ENCODE measurements at regions not wholly inside any gene's neighbourhood (a gene's known extent, or its start where the extent isn't known, plus 50 kb on each side); places are given as distances from the start of the nearest gene placed in this dataset.

DNA sequence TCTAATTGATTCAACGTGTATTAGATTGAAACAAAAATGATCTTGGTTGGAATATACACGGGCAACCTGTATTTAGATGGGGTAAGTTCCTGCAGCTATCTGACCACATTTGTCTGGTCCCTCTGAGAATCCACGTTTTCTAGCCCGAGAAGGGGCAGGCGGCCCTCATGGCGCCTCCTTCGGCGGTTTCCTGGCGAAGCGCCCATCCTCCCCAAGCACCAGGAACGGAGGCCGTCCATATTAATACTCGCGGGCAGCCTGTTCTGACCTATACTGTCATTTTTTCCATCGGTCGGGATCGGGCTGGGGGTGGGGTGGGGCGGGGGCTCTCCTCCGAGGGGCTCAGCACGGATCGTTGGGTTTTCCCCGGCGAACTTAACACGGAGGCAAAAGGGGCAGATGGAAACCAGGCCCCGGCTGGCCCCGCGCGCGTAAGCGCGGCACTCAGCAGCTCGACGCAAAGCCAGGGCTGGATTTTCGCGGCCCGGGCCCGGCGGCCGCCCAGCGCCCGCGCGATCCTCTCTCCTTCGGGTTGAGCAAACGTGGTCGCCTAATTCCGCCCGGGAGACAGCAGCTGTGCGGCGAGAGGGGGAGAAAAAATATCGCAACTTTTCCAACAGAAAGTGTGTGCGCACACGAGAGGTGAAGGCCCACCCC lies 77.2 kb upstream of the BCOR start:
- DNase-seq (ENCODE audit: extremely low spot score, unreplicated experiment), result peak; percentile 77
- TF ChIP-seq, protein P1, sequence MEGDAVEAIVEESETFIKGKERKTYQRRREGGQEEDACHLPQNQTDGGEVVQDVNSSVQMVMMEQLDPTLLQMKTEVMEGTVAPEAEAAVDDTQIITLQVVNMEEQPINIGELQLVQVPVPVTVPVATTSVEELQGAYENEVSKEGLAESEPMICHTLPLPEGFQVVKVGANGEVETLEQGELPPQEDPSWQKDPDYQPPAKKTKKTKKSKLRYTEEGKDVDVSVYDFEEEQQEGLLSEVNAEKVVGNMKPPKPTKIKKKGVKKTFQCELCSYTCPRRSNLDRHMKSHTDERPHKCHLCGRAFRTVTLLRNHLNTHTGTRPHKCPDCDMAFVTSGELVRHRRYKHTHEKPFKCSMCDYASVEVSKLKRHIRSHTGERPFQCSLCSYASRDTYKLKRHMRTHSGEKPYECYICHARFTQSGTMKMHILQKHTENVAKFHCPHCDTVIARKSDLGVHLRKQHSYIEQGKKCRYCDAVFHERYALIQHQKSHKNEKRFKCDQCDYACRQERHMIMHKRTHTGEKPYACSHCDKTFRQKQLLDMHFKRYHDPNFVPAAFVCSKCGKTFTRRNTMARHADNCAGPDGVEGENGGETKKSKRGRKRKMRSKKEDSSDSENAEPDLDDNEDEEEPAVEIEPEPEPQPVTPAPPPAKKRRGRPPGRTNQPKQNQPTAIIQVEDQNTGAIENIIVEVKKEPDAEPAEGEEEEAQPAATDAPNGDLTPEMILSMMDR (conservative IDR thresholded peaks at IDR 0.05), result peak; percentile 19
- Mint-ChIP-seq H3K4me1 (ENCODE audit: unreplicated experiment) (peaks cover 26% of the 10 kb centered on the region), H3K27ac (peak overlapping the region; percentile 94), H3K9me3 (peaks cover 3% of the 10 kb centered on the region), H3K36me3 (peaks cover 4% of the 10 kb centered on the region), H3K27me3 (peaks cover 4% of the 10 kb centered on the region), H3K4me3 (peak overlapping the region; percentile 89)

DNA sequence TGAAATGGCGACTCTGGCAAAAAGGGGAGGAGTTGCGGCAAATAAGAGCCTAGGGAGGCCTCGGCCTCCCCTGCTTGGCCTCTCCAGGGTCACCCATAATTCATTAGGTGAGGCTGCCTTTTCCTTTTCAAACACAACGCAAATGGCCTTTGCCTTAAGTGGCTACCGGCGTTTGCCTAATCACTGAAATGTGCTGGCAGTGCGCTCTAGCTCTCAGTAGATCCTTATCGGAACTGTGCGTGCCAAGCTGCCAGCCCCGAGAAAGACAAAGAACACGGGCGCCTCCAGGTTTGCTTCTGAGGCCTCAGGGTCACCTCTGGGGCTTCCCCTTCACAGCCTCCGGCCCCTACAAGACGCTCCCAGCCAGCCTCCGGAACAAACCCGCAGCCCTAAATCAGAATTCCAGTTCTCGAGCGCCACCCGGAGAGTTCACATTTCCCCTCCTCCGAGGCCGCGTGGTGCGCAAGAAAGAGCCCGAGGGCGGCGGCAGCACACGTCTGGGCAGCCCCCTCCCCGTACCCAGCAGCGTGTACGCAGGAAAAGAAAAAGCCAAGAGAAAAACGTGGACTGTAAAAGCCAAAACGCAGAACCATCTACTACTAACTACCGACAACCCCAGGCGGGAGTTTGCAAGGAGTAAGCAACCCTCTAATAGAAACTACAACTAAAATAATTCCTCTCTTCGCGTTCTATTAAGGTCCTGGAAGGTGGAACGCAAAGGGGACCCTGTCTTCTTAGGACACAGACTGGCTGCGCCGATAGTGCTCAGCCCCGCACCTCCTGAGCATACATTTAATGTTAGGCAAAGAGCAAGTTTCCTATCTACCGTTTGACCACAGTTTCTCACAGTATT lies 76.5 kb upstream of the BCOR start:
- DNase-seq (ENCODE audit: extremely low spot score, unreplicated experiment), result no peak
- H3K4me3 Mint-ChIP-seq, result peak overlapping the region; percentile 89
- H3K4me1 Mint-ChIP-seq (ENCODE audit: unreplicated experiment), result peaks cover 26% of the 10 kb centered on the region
- H3K9me3 Mint-ChIP-seq, result no peaks in the 10 kb centered on the region
- TF ChIP-seq, protein P1 (conservative IDR thresholded peaks at IDR 0.05), result no peak
- peak overlapping the region; percentile 94 for H3K27ac Mint-ChIP-seq
- peaks cover 7% of the 10 kb centered on the region for H3K27me3 Mint-ChIP-seq
- peaks cover 4% of the 10 kb centered on the region for H3K36me3 Mint-ChIP-seq

DNA sequence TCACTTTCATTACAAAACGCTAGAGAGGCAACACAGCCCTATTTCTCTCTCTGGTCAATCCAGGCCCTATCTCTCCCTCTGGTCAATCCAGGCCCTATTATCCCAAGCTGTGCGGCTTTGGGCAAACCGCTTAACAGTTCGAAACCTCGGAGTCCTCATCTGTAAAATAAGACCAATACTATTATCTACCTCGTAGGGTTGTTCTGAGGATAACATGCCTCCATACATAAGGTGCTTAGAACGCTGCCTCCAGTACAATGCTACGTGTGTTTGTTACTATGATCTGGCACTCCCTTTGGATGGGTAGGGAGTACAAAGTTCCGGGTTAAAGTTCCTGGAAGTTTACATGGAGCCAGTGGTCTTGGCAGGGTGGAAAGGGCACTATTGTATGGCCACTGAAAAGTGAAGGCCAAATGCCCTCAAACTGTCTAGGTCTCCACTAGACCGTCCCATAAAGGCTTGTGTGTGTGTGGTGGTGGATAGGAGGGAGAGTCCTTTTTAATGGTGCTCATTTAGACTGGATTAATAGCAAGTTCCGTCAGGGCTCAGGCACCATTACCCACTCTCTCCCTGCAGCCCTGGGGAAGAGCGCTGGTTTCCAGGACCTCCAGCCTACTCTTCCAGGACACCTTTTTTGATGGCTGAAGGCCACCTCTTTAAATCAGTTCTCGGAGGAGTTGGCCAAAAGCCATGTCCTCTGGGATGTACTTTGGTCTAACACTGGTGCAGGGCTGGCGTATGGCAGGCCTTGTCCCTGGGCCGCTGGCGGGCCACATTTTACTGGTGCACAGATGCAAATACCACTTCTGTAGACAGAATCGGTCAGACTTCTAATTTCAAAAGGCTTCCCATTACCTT lies 75.6 kb upstream of the BCOR start:
- Mint-ChIP-seq H3K36me3 (peaks cover 4% of the 10 kb centered on the region), H3K27ac (peak overlapping the region; percentile 94), H3K9me3 (no peaks in the 10 kb centered on the region), H3K27me3 (peaks cover 7% of the 10 kb centered on the region), H3K4me3 (peak overlapping the region; percentile 89), H3K4me1 (ENCODE audit: unreplicated experiment) (peaks cover 26% of the 10 kb centered on the region)
- TF ChIP-seq, protein P1 (conservative IDR thresholded peaks at IDR 0.05), result no peak
- DNase-seq (ENCODE audit: extremely low spot score, unreplicated experiment), result no peak

DNA sequence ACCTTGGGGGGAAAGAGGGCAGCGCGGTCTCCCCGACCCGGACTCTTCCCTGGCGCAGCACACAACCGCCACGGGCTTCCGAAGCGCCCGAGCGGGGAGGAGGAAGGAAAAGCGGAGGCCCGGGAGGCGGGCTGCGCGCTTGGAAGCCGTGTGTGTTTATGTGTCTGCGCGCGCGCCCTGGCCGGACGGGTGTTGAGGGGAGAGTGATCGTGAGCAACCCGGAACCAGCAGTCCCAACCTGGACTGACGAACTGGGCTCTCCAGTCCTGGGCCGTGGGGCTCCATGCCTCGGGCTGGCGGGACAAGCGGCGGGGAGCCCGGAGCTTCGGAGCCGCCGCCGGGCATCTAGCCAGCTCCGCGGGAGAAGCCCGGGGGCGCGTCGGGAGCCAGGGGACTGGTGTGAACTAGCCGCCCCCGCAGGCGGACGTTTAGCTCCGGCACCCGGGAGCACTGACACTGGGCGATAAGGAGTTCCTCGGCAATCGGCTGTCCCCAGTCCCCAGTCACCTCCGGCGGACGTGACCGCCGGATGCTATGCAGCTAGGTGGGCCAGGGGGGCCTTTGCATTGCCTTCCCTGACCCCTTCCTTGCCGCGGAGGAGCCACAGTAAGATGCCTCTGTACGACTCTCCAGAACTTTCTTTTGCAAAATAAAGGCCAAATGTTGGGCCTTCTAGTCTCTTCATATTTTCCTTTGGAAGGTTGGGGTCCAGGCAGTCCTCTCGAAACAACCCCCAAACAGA lies 74.8 kb upstream of the BCOR start:
- H3K4me1 Mint-ChIP-seq (ENCODE audit: unreplicated experiment), result peaks cover 27% of the 10 kb centered on the region
- no peaks in the 10 kb centered on the region for H3K9me3 Mint-ChIP-seq
- no peak for DNase-seq (ENCODE audit: extremely low spot score, unreplicated experiment)

More for the DNA sequence above, 74.8 kb upstream of the BCOR start:
- H3K27me3 Mint-ChIP-seq, result peaks cover 7% of the 10 kb centered on the region
- H3K36me3 Mint-ChIP-seq, result peaks cover 4% of the 10 kb centered on the region
- peak overlapping the region; percentile 94 for H3K27ac Mint-ChIP-seq
- TF ChIP-seq, protein P1 (conservative IDR thresholded peaks at IDR 0.05), result no peak
- H3K4me3 Mint-ChIP-seq, result peak overlapping the region; percentile 85
